HCT116 (cell line): ENCODE measurements at regions not wholly inside any gene's neighbourhood (a gene's known extent, or its start where the extent isn't known, plus 50 kb on each side); places are given as distances from the start of the nearest gene placed in this dataset.

Experiments
- ATAC-seq: fragments of 200-7000 bp; cut with Tn5 transposase; 2 replicates; pipeline ENCODE4 v1.9.1; 2020; ENCODE audit warnings: mild to moderate bottlenecking, moderate library complexity
- BruUV-seq: library from RNA; stranded (reverse); fragments of 400-500 nt; replicated peaks from 2 replicates; lab custom pipeline; 2021; lab: Mats Ljungman, UMichigan
- CTCF ChIA-PET: fragments of 300-600 bp; sonication (Branson Sonifier 250); formaldehyde crosslinking; loops from one replicate; lab custom pipeline; 2021; ENCODE audit warnings: antibody characterized with exemption; lab: Charles Lee
- POLR2A ChIA-PET: fragments of 300-600, 350-600 bp; sonication (Branson Sonifier 250); formaldehyde crosslinking; loops from one replicate; lab custom pipeline; 2021; ENCODE audit warnings: antibody characterized with exemption; lab: Charles Lee
- RAD21 ChIA-PET, 2 experiments: fragments of 300-600 bp; sonication (Branson Sonifier 250); formaldehyde crosslinking; loops; one replicate each; lab custom pipeline; 2023; ENCODE audit warnings: low total read pairs in 2 of 2; ENCODE audit not compliant: uncharacterized antibody in 2 of 2, unreplicated experiment in 2 of 2, low non-redundant PET in 1 of 2; lab: Charles Lee
- DNase-seq: peaks from one replicate; pipeline ENCODE4 v3.0.0-alpha.2; 2010; ENCODE audit warnings: low read depth, low spot score
- H2AFZ ChIP-seq: fragments of 200-600 bp; shearing (Covaris generic), sonication (generic); 2 replicates; pipeline ENCODE4 v1.6.1; 2017; ENCODE audit warnings: low read depth, mixed run types, mixed read lengths, antibody characterized with exemption, low read length; ENCODE audit not compliant: poor library complexity, severe bottlenecking
- H3K27ac ChIP-seq: 2 replicates; pipeline ENCODE4 v1.5.1; 2012; ENCODE audit warnings: low read depth, low read length
- H3K27me3 ChIP-seq: fragments of 200-600 bp; sonication (generic); 2 replicates; pipeline ENCODE4 v1.6.1; 2016; ENCODE audit warnings: mixed run types, low read length, mixed read lengths; ENCODE audit not compliant: insufficient read depth
- H3K36me3 ChIP-seq, 2 experiments: fragments of 200-500 bp in 1 of 2; fragments of 200-600 bp in 1 of 2; sonication (Bioruptor generic) in 1 of 2; sonication (generic) in 1 of 2; 2 replicates each; pipeline versions ENCODE4 v1.5.1 to v1.6.1; 2014 to 2016; ENCODE audit warnings: low read length in 2 of 2, inconsistent platforms in 1 of 2, mixed read lengths in 1 of 2, mixed run types in 1 of 2; ENCODE audit not compliant: insufficient read depth in 2 of 2, control insufficient read depth in 1 of 2
- H3K4me1 ChIP-seq, 2 experiments: fragments of 200-600 bp in 1 of 2; sonication (generic) in 1 of 2; 2 replicates each; pipeline versions ENCODE4 v1.5.1 to v1.6.1; 2012 to 2017; ENCODE audit warnings: low read length in 2 of 2, inconsistent platforms in 1 of 2, mild to moderate bottlenecking in 1 of 2, mixed read lengths in 1 of 2, mixed run types in 1 of 2, moderate library complexity in 1 of 2; ENCODE audit not compliant: insufficient read depth in 2 of 2, control insufficient read depth in 1 of 2
- H3K4me2 ChIP-seq: fragments of 200-600 bp; sonication (generic); 2 replicates; pipeline ENCODE4 v1.6.1; 2017; ENCODE audit warnings: mixed run types, low read length, mixed read lengths
- H3K4me3 ChIP-seq, 2 experiments: fragments of 200-600 bp in 1 of 2; sonication (generic) in 1 of 2; replicated peaks in 1 of 2; 2 replicates each; pipeline ENCODE4 v1.5.1; 2011 to 2016; ENCODE audit warnings: low read length in 2 of 2, control low read depth in 1 of 2, low read depth in 1 of 2, mild to moderate bottlenecking in 1 of 2, mixed read lengths in 1 of 2, mixed run types in 1 of 2
- H3K79me2 ChIP-seq: fragments of 200-600 bp; sonication (generic); 2 replicates; pipeline ENCODE4 v1.6.1; 2017; ENCODE audit warnings: mild to moderate bottlenecking, mixed run types, low read length, moderate library complexity, mixed read lengths; ENCODE audit not compliant: insufficient read depth
- H3K9ac ChIP-seq: fragments of 200-600 bp; sonication (generic); 2 replicates; pipeline ENCODE4 v1.6.1; 2016; ENCODE audit warnings: low read length, mixed read lengths
- H3K9me2 ChIP-seq: fragments of 200-600 bp; sonication (generic), shearing (Covaris generic); 2 replicates; pipeline ENCODE4 v1.6.1; 2017; ENCODE audit warnings: mixed run types, mild to moderate bottlenecking, moderate library complexity; ENCODE audit not compliant: insufficient read depth
- H3K9me3 ChIP-seq, 2 experiments: fragments of 200-500 bp in 1 of 2; fragments of 200-600 bp in 1 of 2; sonication (Bioruptor generic) in 1 of 2; sonication (generic) in 1 of 2; 2 replicates each; pipeline ENCODE4 v1.6.1; 2014 to 2017; ENCODE audit warnings: low read length in 2 of 2, mixed read lengths in 2 of 2, inconsistent platforms in 1 of 2, low read depth in 1 of 2, mild to moderate bottlenecking in 1 of 2, mixed run types in 1 of 2, moderate library complexity in 1 of 2; ENCODE audit not compliant: control insufficient read depth in 1 of 2, insufficient read depth in 1 of 2
- H4K20me1 ChIP-seq: fragments of 200-600 bp; sonication (generic), shearing (Covaris generic); 2 replicates; pipeline ENCODE4 v1.6.1; 2017; ENCODE audit warnings: mixed run types, mild to moderate bottlenecking, moderate library complexity; ENCODE audit not compliant: insufficient read depth
- CBX3 ChIP-seq: IDR thresholded peaks from 2 replicates; pipeline ENCODE4 v1.6.1; 2012; ENCODE audit warnings: low read depth
- ELF1 ChIP-seq: IDR thresholded peaks from 2 replicates; pipeline ENCODE4 v1.6.1; 2012; ENCODE audit warnings: low read depth, borderline replicate concordance
- EZH2phosphoT487 ChIP-seq: fragments of 200-600 bp; IDR thresholded peaks from 2 replicates; pipeline ENCODE4 v1.6.1; 2018; ENCODE audit warnings: antibody characterized with exemption, borderline replicate concordance
- FOSL1 ChIP-seq: IDR thresholded peaks from 2 replicates; pipeline ENCODE4 v1.6.1; 2012; ENCODE audit warnings: low read depth
- TCF7L2 ChIP-seq: IDR thresholded peaks from 2 replicates; pipeline ENCODE4 v1.7.0; 2011; ENCODE audit warnings: borderline replicate concordance, inconsistent platforms; ENCODE audit not compliant: insufficient read depth, insufficient read length; ENCODE audit errors: extremely low read depth
- ZNF274 ChIP-seq: fragments of 200-500 bp; sonication (Bioruptor generic); IDR thresholded peaks from 2 replicates; pipeline ENCODE4 v1.6.1; 2014; ENCODE audit warnings: mild to moderate bottlenecking, low read depth, low read length, inconsistent platforms
- intact Hi-C: fragments of 100-400 bp; cut with micrococcal nuclease; formaldehyde crosslinking; loops from 2 replicates; pipeline ENCODE4 v1.10.0; 2022
- TF ChIP-seq, protein P1 (sequence below), 3 experiments: fragments of 200-600 bp in 1 of 3; sonication (generic) in 1 of 3; IDR thresholded peaks in 2 of 3; conservative IDR thresholded peaks in 1 of 3; 2 replicates each; pipeline ENCODE4 v1.5.1; 2012 to 2017; ENCODE audit warnings: low read depth in 2 of 3, low read length in 2 of 3, antibody characterized with exemption in 1 of 3, borderline replicate concordance in 1 of 3, control low read depth in 1 of 3, mild to moderate bottlenecking in 1 of 3, mixed read lengths in 1 of 3, mixed run types in 1 of 3, moderate library complexity in 1 of 3; ENCODE audit not compliant: insufficient read depth in 1 of 3
- TF ChIP-seq, protein P2 (sequence below): IDR thresholded peaks from 2 replicates; pipeline ENCODE4 v1.6.1; 2011; ENCODE audit warnings: mild to moderate bottlenecking, low read length, moderate library complexity; ENCODE audit not compliant: insufficient replicate concordance; ENCODE audit errors: extremely low read depth

DNA sequence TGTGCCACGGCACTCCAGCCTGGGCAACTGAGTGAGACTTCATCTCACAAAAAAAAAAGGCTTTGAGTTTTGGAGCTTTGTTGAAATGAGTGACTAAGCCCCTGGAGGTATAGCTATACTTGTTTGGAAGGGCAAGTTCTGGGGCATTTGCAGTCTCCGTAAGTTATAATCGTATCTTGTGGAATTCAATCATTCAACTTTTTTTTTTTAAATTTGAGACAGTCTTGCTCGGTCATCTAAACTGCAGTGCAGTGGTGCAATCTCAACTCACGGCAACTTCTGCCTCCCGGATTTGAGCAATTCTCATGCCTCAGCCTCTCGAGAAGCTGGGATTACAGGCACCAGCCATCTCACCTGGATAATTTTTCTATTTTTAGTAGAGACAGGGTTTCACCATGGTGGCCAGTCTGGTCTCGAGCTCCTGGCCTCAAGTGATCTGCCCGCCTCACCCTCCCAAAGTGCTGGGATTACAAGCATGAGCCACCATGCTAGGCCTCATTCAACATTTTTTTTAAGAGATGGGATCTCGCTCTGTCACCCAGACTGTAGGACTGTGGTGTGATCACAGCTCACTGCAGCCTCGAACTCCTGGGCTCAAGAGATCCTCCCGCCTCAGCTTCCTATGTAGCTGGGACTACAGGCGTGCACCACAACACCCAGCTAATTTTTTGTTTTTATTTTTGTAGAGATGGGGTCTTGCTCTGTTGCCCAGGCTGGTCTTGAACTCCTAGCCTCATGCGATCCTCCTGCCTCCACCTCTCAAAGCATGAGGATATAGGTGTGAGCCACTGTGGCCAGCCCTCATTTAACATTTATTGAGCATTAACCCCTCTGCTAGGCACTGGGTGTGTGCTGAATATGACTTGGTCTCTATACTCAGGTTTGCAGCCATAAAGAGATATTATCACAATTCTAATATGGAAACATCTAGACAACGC lies 133.7 kb upstream of the MAP1LC3B2 start:
- H4K20me1 ChIP-seq: no peaks in the 10 kb centered on the region
- peak overlapping the region; percentile 83 for H3K27ac ChIP-seq
- no peaks in the 10 kb centered on the region for H3K36me3 ChIP-seq
- no TSS peak for BruUV-seq
- H2AFZ ChIP-seq: no peak overlapping the region
- no peak for ATAC-seq
- TF ChIP-seq CBX3 (no peak), TCF7L2 (no peak), ELF1 (no peak), FOSL1 (no peak), EZH2phosphoT487 (no peak), ZNF274 (no peak)
- TF ChIP-seq, protein P1, sequence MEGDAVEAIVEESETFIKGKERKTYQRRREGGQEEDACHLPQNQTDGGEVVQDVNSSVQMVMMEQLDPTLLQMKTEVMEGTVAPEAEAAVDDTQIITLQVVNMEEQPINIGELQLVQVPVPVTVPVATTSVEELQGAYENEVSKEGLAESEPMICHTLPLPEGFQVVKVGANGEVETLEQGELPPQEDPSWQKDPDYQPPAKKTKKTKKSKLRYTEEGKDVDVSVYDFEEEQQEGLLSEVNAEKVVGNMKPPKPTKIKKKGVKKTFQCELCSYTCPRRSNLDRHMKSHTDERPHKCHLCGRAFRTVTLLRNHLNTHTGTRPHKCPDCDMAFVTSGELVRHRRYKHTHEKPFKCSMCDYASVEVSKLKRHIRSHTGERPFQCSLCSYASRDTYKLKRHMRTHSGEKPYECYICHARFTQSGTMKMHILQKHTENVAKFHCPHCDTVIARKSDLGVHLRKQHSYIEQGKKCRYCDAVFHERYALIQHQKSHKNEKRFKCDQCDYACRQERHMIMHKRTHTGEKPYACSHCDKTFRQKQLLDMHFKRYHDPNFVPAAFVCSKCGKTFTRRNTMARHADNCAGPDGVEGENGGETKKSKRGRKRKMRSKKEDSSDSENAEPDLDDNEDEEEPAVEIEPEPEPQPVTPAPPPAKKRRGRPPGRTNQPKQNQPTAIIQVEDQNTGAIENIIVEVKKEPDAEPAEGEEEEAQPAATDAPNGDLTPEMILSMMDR (IDR thresholded peaks at IDR 0.05 in 2 of 3, conservative IDR thresholded peaks at IDR 0.05 in 1 of 3; ENCODE audit: borderline replicate concordance in 1 of 3, insufficient read depth in 1 of 3, low read depth in 2 of 3, low read length in 2 of 3): no peak
- TF ChIP-seq, protein P2, sequence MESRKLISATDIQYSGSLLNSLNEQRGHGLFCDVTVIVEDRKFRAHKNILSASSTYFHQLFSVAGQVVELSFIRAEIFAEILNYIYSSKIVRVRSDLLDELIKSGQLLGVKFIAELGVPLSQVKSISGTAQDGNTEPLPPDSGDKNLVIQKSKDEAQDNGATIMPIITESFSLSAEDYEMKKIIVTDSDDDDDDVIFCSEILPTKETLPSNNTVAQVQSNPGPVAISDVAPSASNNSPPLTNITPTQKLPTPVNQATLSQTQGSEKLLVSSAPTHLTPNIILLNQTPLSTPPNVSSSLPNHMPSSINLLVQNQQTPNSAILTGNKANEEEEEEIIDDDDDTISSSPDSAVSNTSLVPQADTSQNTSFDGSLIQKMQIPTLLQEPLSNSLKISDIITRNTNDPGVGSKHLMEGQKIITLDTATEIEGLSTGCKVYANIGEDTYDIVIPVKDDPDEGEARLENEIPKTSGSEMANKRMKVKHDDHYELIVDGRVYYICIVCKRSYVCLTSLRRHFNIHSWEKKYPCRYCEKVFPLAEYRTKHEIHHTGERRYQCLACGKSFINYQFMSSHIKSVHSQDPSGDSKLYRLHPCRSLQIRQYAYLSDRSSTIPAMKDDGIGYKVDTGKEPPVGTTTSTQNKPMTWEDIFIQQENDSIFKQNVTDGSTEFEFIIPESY: no peak
- TF ChIP-seq, all 23 proteins: peak for 0
- ChIA-PET POLR2A (interaction anchor here (0.9 kb wide), 1 partner anchor 41 kb away, joined by 3 read pairs; no protein-coding TSS in a partner anchor), CTCF (interaction anchor here (0.8 to 1.2 kb wide), 3 partner anchors 9 to 262 kb away, joined by 3 to 4 read pairs (median 3); no protein-coding TSS in a partner anchor), RAD21 (interaction anchor here in 1 of 2 experiments (1.3 kb wide), 1 partner anchor 19 kb away, joined by 4 read pairs; no protein-coding TSS in a partner anchor)
- Histone ChIP-seq H3K4me1 (peaks cover 27 to 53% of the 10 kb centered on the region in 2 experiments), H3K4me3 (peak overlapping the region in 1 of 2 experiments; percentile 46; a peak in 1 of 4 replicates), H3K27me3 (no peaks in the 10 kb centered on the region), H3K9me3 (peaks cover 0 to 9% of the 10 kb centered on the region in 2 experiments; a peak in 1 of 4 replicates), H3K4me2 (peak overlapping the region; percentile 80), H3K9me2 (no peaks in the 10 kb centered on the region), H3K9ac (peak overlapping the region; percentile 70), H3K79me2 (no peaks in the 10 kb centered on the region)
- intact Hi-C loops: loop anchor here (1.0 to 2.0 kb wide), 2 partner anchors 9 to 149 kb away; partner anchors contain the start of gene MED13L
- DNase-seq: no peak
